Kidney (tissue), 13 donors: ENCODE measurements at regions not wholly inside any gene's neighbourhood (a gene's known extent, or its start where the extent isn't known, plus 50 kb on each side); places are given as distances from the start of the nearest gene placed in this dataset.

Experiments used
- DNase-seq, 5 donors: peaks; one replicate each; pipeline ENCODE4 v3.0.0-alpha.2; 2013 to 2020
- FAIRE-seq: peaks from 2 replicates; lab custom pipeline; 2012; peaks lifted over from hg19 to GRCh38; lab: Jason Lieb, UNC
- H3K27ac ChIP-seq, 2 donors: one replicate each; pipeline ENCODE4 v1.7.0; 2013; ENCODE audit warnings: low read depth in 2 of 2, low read length in 2 of 2, inconsistent platforms in 1 of 2
- H3K27me3 ChIP-seq: one replicate; pipeline ENCODE4 v1.7.1; 2013; ENCODE audit warnings: low read length, inconsistent platforms; ENCODE audit not compliant: control insufficient read depth, insufficient read depth
- H3K36me3 ChIP-seq, 3 donors: one replicate each; pipeline versions ENCODE4 v1.7.0 to v1.7.1; 2013; ENCODE audit warnings: low read length in 3 of 3, control low read depth in 1 of 3, inconsistent platforms in 1 of 3; ENCODE audit not compliant: insufficient read depth in 3 of 3, control insufficient read depth in 2 of 3
- H3K4me1 ChIP-seq, 3 donors: one replicate each; pipeline versions ENCODE4 v1.7.0 to v1.7.1; 2013; ENCODE audit warnings: low read length in 3 of 3, inconsistent platforms in 1 of 3, low read depth in 1 of 3; ENCODE audit not compliant: control insufficient read depth in 2 of 3, insufficient read depth in 2 of 3
- H3K4me3 ChIP-seq, 3 donors: one replicate each; pipeline versions ENCODE4 v1.7.0 to v1.8.1; 2013; ENCODE audit warnings: low read length in 3 of 3, control low read depth in 1 of 3, inconsistent platforms in 1 of 3
- H3K9ac ChIP-seq, 3 donors: one replicate each; pipeline versions ENCODE4 v1.7.0 to v1.7.1; 2013; ENCODE audit warnings: low read length in 3 of 3, control low read depth in 1 of 3, inconsistent platforms in 1 of 3
- H3K9me3 ChIP-seq, 3 donors: one replicate each; pipeline versions ENCODE4 v1.7.0 to v1.7.1; 2013; ENCODE audit warnings: low read length in 3 of 3, control low read depth in 1 of 3, inconsistent platforms in 1 of 3; ENCODE audit not compliant: control insufficient read depth in 2 of 3, insufficient read depth in 1 of 3
- CTCF ChIP-seq: IDR thresholded peaks from 3 replicates; pipeline ENCODE4 v1.5.1; 2012; ENCODE audit warnings: mild to moderate bottlenecking, moderate library complexity, borderline replicate concordance; ENCODE audit not compliant: insufficient read depth; ENCODE audit errors: extremely low read depth
- intact Hi-C: fragments of 100-400 bp; cut with DNase I; formaldehyde crosslinking; loops from one replicate; pipeline ENCODE4 v1.11.1; 2022
- donor health status: control.
- donor health status: control.
- donor health status: control.
- donor health status: control.
- donor health status: control.
- donor health status: DM: yes; HTN: yes; CAD: no.
- donor health status: Normal renal cell carcinoma (clear cell type).

DNA sequence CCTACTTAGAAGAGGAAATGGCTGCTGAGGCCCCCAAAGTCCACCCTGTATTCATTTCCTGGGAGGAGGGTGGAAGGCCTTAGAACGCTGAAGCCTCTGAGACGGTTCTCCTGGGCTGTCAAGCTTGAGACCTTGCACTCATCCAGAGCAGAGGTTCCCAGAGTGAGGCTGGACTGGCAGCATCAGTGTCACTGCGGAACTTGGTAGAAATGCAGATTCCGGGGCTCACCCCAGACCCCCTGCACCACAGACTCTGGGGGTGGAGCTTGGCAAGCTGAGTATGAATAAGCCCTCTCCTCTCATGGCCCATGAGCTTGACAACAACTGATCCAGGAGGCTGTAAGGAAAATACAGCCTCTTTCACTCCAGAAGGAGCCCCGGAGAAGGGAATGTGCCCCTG lies 218.3 kb downstream of the IRF8 start:
- intact Hi-C loops = no loop called here
- FAIRE-seq (no peak), DNase-seq (peak in 1 of 5 donors; percentile 29)
- H3K27ac ChIP-seq = no peak overlapping the region
- no peaks in the 10 kb centered on the region for H3K9me3 ChIP-seq
- H3K9ac ChIP-seq = no peak overlapping the region
- TF ChIP-seq CTCF = no peak
- H3K4me1 ChIP-seq = peaks cover 0 to 12% (median 3%) of the 10 kb centered on the region in 3 donors
- no peak overlapping the region for H3K4me3 ChIP-seq
- no peaks in the 10 kb centered on the region for H3K36me3 ChIP-seq
- no peaks in the 10 kb centered on the region for H3K27me3 ChIP-seq

GRCh38 chr16:86117756-86118155 lies 218.8 kb downstream of the IRF8 start:
- DNase-seq (peak; percentile 26 to 77 (median 68)), FAIRE-seq (no peak)
- Histone ChIP-seq H3K27me3 (no peaks in the 10 kb centered on the region), H3K27ac (no peak overlapping the region), H3K36me3 (no peaks in the 10 kb centered on the region), H3K4me3 (no peak overlapping the region), H3K9me3 (no peaks in the 10 kb centered on the region), H3K9ac (no peak overlapping the region), H3K4me1 (peaks cover 0 to 12% (median 3%) of the 10 kb centered on the region in 3 donors)
- intact Hi-C loops = no loop called here
- TF ChIP-seq CTCF = no peak

- Histone ChIP-seq H3K27me3 (no peaks in the 10 kb centered on the region), H3K4me1 (peaks cover 0 to 12% (median 3%) of the 10 kb centered on the region in 3 donors), H3K9me3 (no peaks in the 10 kb centered on the region), H3K9ac (no peak overlapping the region), H3K4me3 (no peak overlapping the region), H3K36me3 (no peaks in the 10 kb centered on the region), H3K27ac (no peak overlapping the region)
- no peak for TF ChIP-seq CTCF
- intact Hi-C loops = no loop called here
- DNase-seq = peak; percentile 71 to 78 (median 72)
- FAIRE-seq = no peak
Observed at GRCh38 chr16:86118467-86119307, 219.7 kb downstream of the IRF8 start.
